Thymus (tissue), 11 donors: ENCODE measurements at regions not wholly inside any gene's neighbourhood (a gene's known extent, or its start where the extent isn't known, plus 50 kb on each side); places are given as distances from the start of the nearest gene placed in this dataset.

Source experiments
- DNase-seq, 9 donors: peaks; one replicate each; pipeline ENCODE4 v3.0.0-alpha.2; 2013; ENCODE audit warnings: low spot score in 9 of 9, low read depth in 6 of 9, missing footprints in 1 of 9
- H3K27ac ChIP-seq, 2 donors: one replicate each; pipeline ENCODE4 v1.5.1; 2013; ENCODE audit warnings: control low read depth in 1 of 2, low read depth in 1 of 2, low read length in 1 of 2, mild to moderate bottlenecking in 1 of 2, moderate library complexity in 1 of 2
- H3K27me3 ChIP-seq, 2 donors: one replicate each; pipeline ENCODE4 v1.5.1; 2013; ENCODE audit warnings: low read length in 1 of 2; ENCODE audit not compliant: control insufficient read depth in 2 of 2, insufficient read depth in 1 of 2
- H3K36me3 ChIP-seq, 2 donors: one replicate each; pipeline ENCODE4 v1.5.1; 2013; ENCODE audit warnings: low read length in 1 of 2, mild to moderate bottlenecking in 1 of 2, moderate library complexity in 1 of 2; ENCODE audit not compliant: control insufficient read depth in 2 of 2, insufficient read depth in 2 of 2
- H3K4me1 ChIP-seq, 2 donors: one replicate each; pipeline ENCODE4 v1.5.1; 2013; ENCODE audit warnings: low read length in 2 of 2; ENCODE audit not compliant: control insufficient read depth in 2 of 2, insufficient read depth in 2 of 2
- H3K4me3 ChIP-seq, 2 donors: one replicate each; pipeline ENCODE4 v1.5.1; 2013; ENCODE audit warnings: low read length in 2 of 2, control low read depth in 1 of 2, mild to moderate bottlenecking in 1 of 2
- H3K9me3 ChIP-seq, 2 donors: one replicate each; pipeline ENCODE4 v1.5.1; 2013; ENCODE audit warnings: low read length in 1 of 2, mild to moderate bottlenecking in 1 of 2; ENCODE audit not compliant: control insufficient read depth in 2 of 2, insufficient read depth in 1 of 2
- WGBS: extraction: QIAGEN DNeasy Blood & Tissue Kit; methylation state at CpG from one replicate; pipeline ENCODE4 v1.1.7; 2013; 5-methylcytosine and 5-hydroxymethylcytosine counted together
- donor health status: healthy.

GRCh38 chr9:136611606-136612005 lies 51.1 kb upstream of the EGFL7 start:
- no peak overlapping the region for H3K4me3 ChIP-seq
- H3K9me3 ChIP-seq: peaks cover 0 to 6% of the 10 kb centered on the region in 2 donors
- no peak overlapping the region for H3K27ac ChIP-seq
- DNase-seq: no peak
- 97% methylated on average over 24 of the region's 24 CpGs for WGBS
- H3K27me3 ChIP-seq: peaks cover 0 to 8% of the 10 kb centered on the region in 2 donors
- H3K36me3 ChIP-seq: no peaks in the 10 kb centered on the region
- peaks cover 0 to 54% of the 10 kb centered on the region in 2 donors for H3K4me1 ChIP-seq

- Histone ChIP-seq H3K4me3 (no peak overlapping the region), H3K27me3 (peaks cover 0 to 8% of the 10 kb centered on the region in 2 donors), H3K27ac (no peak overlapping the region), H3K4me1 (peaks cover 0 to 57% of the 10 kb centered on the region in 2 donors), H3K9me3 (peaks cover 0 to 6% of the 10 kb centered on the region in 2 donors), H3K36me3 (no peaks in the 10 kb centered on the region)
- DNase-seq: no peak
- WGBS: 90% methylated on average over 11 of the region's 11 CpGs
Observed at GRCh38 chr9:136611119-136611518, 51.6 kb upstream of the EGFL7 start.

- Histone ChIP-seq H3K4me3 (no peak overlapping the region), H3K36me3 (no peaks in the 10 kb centered on the region), H3K4me1 (peaks cover 0 to 58% of the 10 kb centered on the region in 2 donors), H3K27me3 (peaks cover 0 to 8% of the 10 kb centered on the region in 2 donors), H3K27ac (no peak overlapping the region), H3K9me3 (peaks cover 0 to 6% of the 10 kb centered on the region in 2 donors)
- WGBS: 92% methylated on average over 14 of the region's 14 CpGs
- DNase-seq: no peak
Observed at GRCh38 chr9:136610426-136610825, 52.3 kb upstream of the EGFL7 start.

GRCh38 chr9:136609838-136610311 lies 52.8 kb upstream of the EGFL7 start:
- WGBS: 69% methylated on average over 17 of the region's 17 CpGs
- no peak overlapping the region for H3K4me3 ChIP-seq
- H3K36me3 ChIP-seq: no peaks in the 10 kb centered on the region
- H3K9me3 ChIP-seq: peaks cover 0 to 6% of the 10 kb centered on the region in 2 donors
- H3K27me3 ChIP-seq: peaks cover 0 to 8% of the 10 kb centered on the region in 2 donors
- H3K4me1 ChIP-seq: peaks cover 0 to 56% of the 10 kb centered on the region in 2 donors
- no peak overlapping the region for H3K27ac ChIP-seq
- no peak for DNase-seq

GRCh38 chr9:136609160-136609475 lies 53.6 kb upstream of the EGFL7 start:
- Histone ChIP-seq H3K27me3 (peaks cover 0 to 10% of the 10 kb centered on the region in 2 donors), H3K36me3 (no peaks in the 10 kb centered on the region), H3K9me3 (peaks cover 0 to 7% of the 10 kb centered on the region in 2 donors), H3K4me3 (no peak overlapping the region), H3K27ac (no peak overlapping the region), H3K4me1 (peaks cover 0 to 59% of the 10 kb centered on the region in 2 donors)
- DNase-seq: no peak
- 97% methylated on average over 6 of the region's 6 CpGs for WGBS

- 74% methylated on average over 16 of the region's 16 CpGs for WGBS
- DNase-seq: no peak
- Histone ChIP-seq H3K27me3 (peaks cover 0 to 16% of the 10 kb centered on the region in 2 donors), H3K4me3 (no peak overlapping the region), H3K4me1 (peaks cover 0 to 61% of the 10 kb centered on the region in 2 donors), H3K36me3 (no peaks in the 10 kb centered on the region), H3K27ac (peak overlapping the region in 1 of 2 donors; percentile 43), H3K9me3 (peaks cover 0 to 10% of the 10 kb centered on the region in 2 donors)
Observed at GRCh38 chr9:136608348-136609159, 54.2 kb upstream of the EGFL7 start.

GRCh38 chr9:136607334-136607919 lies 55.3 kb upstream of the EGFL7 start:
- Histone ChIP-seq H3K4me1 (peaks cover 6 to 72% of the 10 kb centered on the region in 2 donors), H3K27ac (no peak overlapping the region), H3K27me3 (peaks cover 3 to 25% of the 10 kb centered on the region in 2 donors), H3K4me3 (no peak overlapping the region), H3K36me3 (no peaks in the 10 kb centered on the region), H3K9me3 (peaks cover 0 to 10% of the 10 kb centered on the region in 2 donors)
- WGBS: 95% methylated on average over 17 of the region's 17 CpGs
- no peak for DNase-seq

GRCh38 chr9:136606687-136607333 lies 55.9 kb upstream of the EGFL7 start:
- H3K9me3 ChIP-seq: peaks cover 0 to 10% of the 10 kb centered on the region in 2 donors
- H3K4me3 ChIP-seq: no peak overlapping the region
- peak overlapping the region in 1 of 2 donors; percentile 5 for H3K27ac ChIP-seq
- 85% methylated on average over 19 of the region's 19 CpGs for WGBS
- H3K36me3 ChIP-seq: no peaks in the 10 kb centered on the region
- peaks cover 3 to 30% of the 10 kb centered on the region in 2 donors for H3K27me3 ChIP-seq
- H3K4me1 ChIP-seq: peaks cover 12 to 79% of the 10 kb centered on the region in 2 donors
- no peak for DNase-seq
